MCF 10A (cell line): ENCODE measurements at regions not wholly inside any gene's neighbourhood (a gene's known extent, or its start where the extent isn't known, plus 50 kb on each side); places are given as distances from the start of the nearest gene placed in this dataset.

Source experiments
- BruUV-seq: library from RNA; stranded (reverse); fragments of 400-500 nt; replicated peaks from 2 replicates; lab custom pipeline; 2021; lab: Mats Ljungman, UMichigan
- CTCF ChIA-PET: fragments of 300-600 bp; sonication (Branson Sonifier 250); formaldehyde crosslinking; extraction: SDS; loops from one replicate; lab custom pipeline; 2021; ENCODE audit warnings: antibody characterized with exemption, inconsistent platforms; lab: Yijun Ruan, JAX
- POLR2A ChIA-PET: fragments of 300-600, 350-650 bp; sonication (Branson Sonifier 250); formaldehyde crosslinking; extraction: SDS; loops from one replicate; lab custom pipeline; 2020; ENCODE audit warnings: antibody characterized with exemption, inconsistent platforms; lab: Yijun Ruan, JAX
- DNase-seq: peaks from one replicate; pipeline ENCODE4 v3.0.0-alpha.2; 2018; ENCODE audit not compliant: unreplicated experiment
- H3K27ac Mint-ChIP-seq: one replicate; pipeline ENCODE4 v1.8.0; 2022; ENCODE audit warnings: mild to moderate bottlenecking, low read depth, mixed read lengths; ENCODE audit not compliant: unreplicated experiment
- H3K27me3 Mint-ChIP-seq: one replicate; pipeline ENCODE4 v1.8.0; 2022; ENCODE audit warnings: mixed read lengths; ENCODE audit not compliant: insufficient read depth, unreplicated experiment
- H3K36me3 Mint-ChIP-seq: one replicate; pipeline ENCODE4 v1.8.0; 2022; ENCODE audit warnings: mild to moderate bottlenecking, moderate library complexity, mixed read lengths; ENCODE audit not compliant: insufficient read depth, unreplicated experiment
- H3K4me1 Mint-ChIP-seq: one replicate; pipeline ENCODE4 v1.8.0; 2022; ENCODE audit warnings: mixed read lengths; ENCODE audit not compliant: insufficient read depth, unreplicated experiment
- H3K4me3 Mint-ChIP-seq: one replicate; pipeline ENCODE4 v1.8.0; 2022; ENCODE audit warnings: mild to moderate bottlenecking, moderate library complexity, mixed read lengths; ENCODE audit not compliant: unreplicated experiment
- H3K9me3 Mint-ChIP-seq: one replicate; pipeline ENCODE4 v1.8.0; 2022; ENCODE audit warnings: mixed read lengths; ENCODE audit not compliant: unreplicated experiment
- CTCF ChIP-seq: fragments of 200-600 bp; IDR thresholded peaks from one replicate; pipeline ENCODE4 v1.8.0; 2022; ENCODE audit warnings: antibody characterized with exemption, mild to moderate bottlenecking; ENCODE audit not compliant: unreplicated experiment
- intact Hi-C: fragments of 100-400 bp; cut with micrococcal nuclease; formaldehyde crosslinking; loops from 2 replicates; pipeline ENCODE4 v1.14.1; 2022

DNA sequence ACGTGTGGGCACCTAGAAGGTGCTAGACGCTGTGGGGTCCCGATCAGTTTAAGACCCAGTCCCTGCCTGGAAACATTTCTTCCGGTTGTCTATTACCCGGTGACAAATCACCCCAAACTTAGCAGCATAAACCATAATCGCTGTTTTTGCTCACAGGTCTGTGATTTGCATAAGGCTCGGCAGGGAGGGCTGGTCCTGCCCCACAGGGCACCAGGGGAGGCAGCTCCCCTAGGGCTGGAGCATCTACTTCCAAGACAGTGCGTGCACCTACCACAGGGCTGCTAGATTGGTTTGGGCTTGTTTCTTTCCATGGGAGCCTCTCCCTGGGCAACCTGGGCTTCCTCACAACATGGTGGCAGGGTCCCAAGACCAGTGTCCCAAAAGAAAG is 214.5 kb upstream of the CIBAR2 start:
- Mint-ChIP-seq H3K27ac (no peak overlapping the region), H3K4me3 (no peak overlapping the region), H3K36me3 (no peaks in the 10 kb centered on the region), H3K9me3 (no peaks in the 10 kb centered on the region), H3K27me3 (no peaks in the 10 kb centered on the region), H3K4me1 (peaks cover 6% of the 10 kb centered on the region)
- CTCF ChIA-PET = no interaction called here
- intact Hi-C loops = no loop called here
- no TSS peak for BruUV-seq
- POLR2A ChIA-PET = no interaction called here
- no peak for TF ChIP-seq CTCF
- no peak for DNase-seq

DNA sequence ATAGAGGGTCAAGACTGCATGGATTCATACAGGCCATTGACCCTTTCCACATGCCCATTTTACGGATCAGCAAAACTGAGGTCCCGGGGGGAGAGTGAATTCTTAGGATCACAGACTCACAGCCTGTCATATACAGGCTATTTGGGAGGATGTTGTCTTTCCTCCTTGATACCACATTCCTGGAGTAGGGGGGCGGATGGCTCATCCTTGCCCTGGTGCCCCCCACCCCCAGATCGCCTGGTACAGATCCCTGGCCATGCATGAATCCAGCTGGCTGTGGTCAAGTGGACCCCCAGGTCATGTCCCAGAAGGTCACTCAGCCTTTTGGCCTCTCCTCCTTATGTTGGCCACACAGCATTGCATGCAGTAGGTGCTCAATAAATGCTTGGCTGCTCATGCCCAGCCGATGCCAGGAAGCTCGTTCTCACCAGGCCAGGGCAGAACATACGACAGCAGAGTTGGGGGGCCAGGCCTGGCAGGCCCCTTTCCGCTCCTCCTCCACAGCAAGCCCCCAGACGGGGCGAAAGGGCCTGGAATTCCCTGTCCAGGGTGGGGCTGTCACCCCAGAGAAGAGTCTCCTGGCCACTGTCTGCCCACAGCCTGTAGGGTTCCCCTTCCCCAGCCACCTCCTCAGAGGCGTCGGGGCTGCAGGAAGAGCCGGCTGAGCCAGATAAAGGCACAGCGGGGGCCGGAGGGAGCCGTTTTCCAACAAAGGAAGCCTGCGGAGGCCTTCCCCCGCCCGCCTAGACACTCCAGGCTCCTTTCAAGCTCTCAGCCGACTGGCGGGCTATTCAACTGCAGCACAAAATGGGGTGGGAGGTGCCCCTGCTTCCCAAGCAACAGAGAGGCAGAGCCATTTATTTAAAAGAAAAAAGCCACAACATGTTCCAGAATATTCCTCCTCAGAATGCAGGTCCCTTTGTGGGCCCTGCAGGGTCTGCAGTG is 215.7 kb upstream of the CIBAR2 start:
- Mint-ChIP-seq H3K4me3 (no peak overlapping the region), H3K27me3 (no peaks in the 10 kb centered on the region), H3K4me1 (peaks cover 6% of the 10 kb centered on the region), H3K27ac (no peak overlapping the region), H3K36me3 (no peaks in the 10 kb centered on the region), H3K9me3 (no peaks in the 10 kb centered on the region)
- CTCF ChIA-PET = no interaction called here
- no peak for DNase-seq
- no TSS peak for BruUV-seq
- no peak for TF ChIP-seq CTCF
- POLR2A ChIA-PET = no interaction called here
- intact Hi-C loops = no loop called here

DNA sequence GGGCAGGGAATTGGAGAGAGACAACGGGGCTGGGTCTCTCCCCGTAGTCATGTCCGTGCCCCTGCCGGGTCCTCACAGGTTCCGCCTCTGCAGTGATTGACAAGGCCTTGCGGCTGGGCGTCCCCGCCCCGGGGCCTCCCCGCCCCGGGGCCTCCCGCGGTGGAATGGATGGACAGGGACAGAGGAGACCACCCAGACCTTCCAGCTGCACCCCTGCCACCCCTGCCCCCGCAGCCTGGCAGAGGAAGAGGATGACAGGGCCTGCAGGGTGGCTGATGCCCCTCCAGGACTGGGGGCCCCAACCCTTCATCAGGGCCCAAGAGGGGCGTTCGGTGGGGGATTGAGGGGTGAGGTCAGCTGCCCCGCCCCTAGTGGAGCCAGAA is 216.4 kb upstream of the CIBAR2 start:
- Mint-ChIP-seq H3K9me3 (no peaks in the 10 kb centered on the region), H3K4me1 (peaks cover 6% of the 10 kb centered on the region), H3K36me3 (no peaks in the 10 kb centered on the region), H3K27me3 (no peaks in the 10 kb centered on the region), H3K27ac (no peak overlapping the region), H3K4me3 (no peak overlapping the region)
- intact Hi-C loops = no loop called here
- no TSS peak for BruUV-seq
- no peak for TF ChIP-seq CTCF
- CTCF ChIA-PET = interaction anchor here (0.7 kb wide), 1 partner anchor 76 kb away, joined by 3 read pairs; no protein-coding TSS in a partner anchor
- POLR2A ChIA-PET = no interaction called here
- DNase-seq = no peak

- no peak for DNase-seq
- H3K27ac Mint-ChIP-seq = no peak overlapping the region
These were observed 217.0 kb upstream of the CIBAR2 start for GRCh38 chr16:85329059-85329812.

More at GRCh38 chr16:85329059-85329812, 217.0 kb upstream of the CIBAR2 start:
- CTCF ChIA-PET = interaction anchor here (0.7 kb wide), 1 partner anchor 77 kb away, joined by 3 read pairs; no protein-coding TSS in a partner anchor
- Mint-ChIP-seq H3K9me3 (no peaks in the 10 kb centered on the region), H3K36me3 (no peaks in the 10 kb centered on the region), H3K4me3 (no peak overlapping the region), H3K27me3 (no peaks in the 10 kb centered on the region), H3K4me1 (peaks cover 6% of the 10 kb centered on the region)
- no TSS peak for BruUV-seq
- POLR2A ChIA-PET = no interaction called here
- no peak for TF ChIP-seq CTCF
- intact Hi-C loops = no loop called here
